Nephron progenitor cell (in vitro differentiated cells): ENCODE measurements at regions not wholly inside any gene's neighbourhood (a gene's known extent, or its start where the extent isn't known, plus 50 kb on each side); places are given as distances from the start of the nearest gene placed in this dataset.
A peak's percentile ranks its signal among the peaks of the same experiment; 100 is the strongest.

Experiments
- DNase-seq: peaks from one replicate; pipeline ENCODE4 v3.0.0; 2021
- H3K27ac Mint-ChIP-seq: 2 replicates; pipeline ENCODE4 v1.8.0; 2021; ENCODE audit warnings: mild to moderate bottlenecking, moderate library complexity, mixed read lengths
- H3K27me3 Mint-ChIP-seq: 2 replicates; pipeline ENCODE4 v1.8.0; 2021; ENCODE audit warnings: mild to moderate bottlenecking, low read depth, mixed read lengths; ENCODE audit not compliant: poor library complexity
- H3K36me3 Mint-ChIP-seq: 2 replicates; pipeline ENCODE4 v1.8.0; 2021; ENCODE audit warnings: low read depth, mixed read lengths
- H3K4me1 Mint-ChIP-seq: 2 replicates; pipeline ENCODE4 v1.8.0; 2021; ENCODE audit warnings: mixed read lengths
- H3K4me3 Mint-ChIP-seq: 2 replicates; pipeline ENCODE4 v1.8.0; 2021; ENCODE audit warnings: mild to moderate bottlenecking, moderate library complexity, mixed read lengths
- H3K9me3 Mint-ChIP-seq: 2 replicates; pipeline ENCODE4 v1.8.0; 2021; ENCODE audit warnings: mild to moderate bottlenecking, moderate library complexity, mixed read lengths
- CTCF ChIP-seq: fragments of 200-600 bp; sonication (generic); IDR thresholded peaks from 2 replicates; pipeline ENCODE4 v1.5.0; 2021; ENCODE audit warnings: antibody characterized with exemption

GRCh38 chr6:14720411-14721102, 525.3 kb upstream of the JARID2 start:
- DNase-seq: peak; percentile 33
- Mint-ChIP-seq H3K27me3 (peaks cover 6% of the 10 kb centered on the region), H3K27ac (peak overlapping the region; percentile 52), H3K9me3 (peaks cover 4% of the 10 kb centered on the region), H3K4me3 (peak overlapping the region; percentile 18), H3K4me1 (peaks cover 51% of the 10 kb centered on the region), H3K36me3 (no peaks in the 10 kb centered on the region)
- TF ChIP-seq CTCF: no peak

GRCh38 chr6:14721103-14721758, 524.6 kb upstream of the JARID2 start:
- no peak overlapping the region for H3K4me3 Mint-ChIP-seq
- no peak for DNase-seq
- no peaks in the 10 kb centered on the region for H3K36me3 Mint-ChIP-seq
- H3K4me1 Mint-ChIP-seq: peaks cover 51% of the 10 kb centered on the region
- H3K27ac Mint-ChIP-seq: peak overlapping the region; percentile 52
- H3K27me3 Mint-ChIP-seq: peaks cover 3% of the 10 kb centered on the region
- no peak for TF ChIP-seq CTCF
- H3K9me3 Mint-ChIP-seq: peaks cover 4% of the 10 kb centered on the region

DNA sequence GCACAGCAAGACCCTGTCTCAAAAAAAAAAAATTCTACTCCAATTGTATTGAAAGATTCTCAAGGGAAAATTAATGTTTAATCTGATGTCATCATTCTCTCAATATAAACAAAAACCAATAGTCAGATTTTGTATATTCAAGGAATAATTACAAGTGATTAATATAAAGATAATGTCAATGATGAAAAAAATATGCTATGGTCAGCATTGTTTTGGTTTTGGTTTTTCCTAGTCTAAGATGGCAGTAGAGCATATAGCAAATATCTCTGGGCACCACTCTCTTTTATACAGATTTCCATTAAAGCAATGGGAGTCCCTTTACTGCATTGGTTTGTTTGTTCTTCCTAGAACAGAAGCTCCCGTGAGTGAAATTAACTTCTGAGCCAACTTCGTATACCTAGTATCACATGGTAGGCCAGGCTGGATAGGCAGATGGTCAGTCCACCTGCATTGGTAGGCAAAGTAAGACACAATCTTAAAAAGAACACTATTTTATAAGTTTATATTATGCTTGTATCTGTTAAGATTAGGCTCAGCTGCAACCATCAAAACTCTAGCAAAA, 523.8 kb upstream of the JARID2 start:
- DNase-seq: no peak
- Mint-ChIP-seq H3K4me3 (no peak overlapping the region), H3K9me3 (peaks cover 4% of the 10 kb centered on the region), H3K36me3 (no peaks in the 10 kb centered on the region), H3K27me3 (no peaks in the 10 kb centered on the region), H3K27ac (no peak overlapping the region), H3K4me1 (peaks cover 44% of the 10 kb centered on the region)
- TF ChIP-seq CTCF: no peak

GRCh38 chr6:14722704-14723103, 523.2 kb upstream of the JARID2 start:
- no peak for TF ChIP-seq CTCF

DNA sequence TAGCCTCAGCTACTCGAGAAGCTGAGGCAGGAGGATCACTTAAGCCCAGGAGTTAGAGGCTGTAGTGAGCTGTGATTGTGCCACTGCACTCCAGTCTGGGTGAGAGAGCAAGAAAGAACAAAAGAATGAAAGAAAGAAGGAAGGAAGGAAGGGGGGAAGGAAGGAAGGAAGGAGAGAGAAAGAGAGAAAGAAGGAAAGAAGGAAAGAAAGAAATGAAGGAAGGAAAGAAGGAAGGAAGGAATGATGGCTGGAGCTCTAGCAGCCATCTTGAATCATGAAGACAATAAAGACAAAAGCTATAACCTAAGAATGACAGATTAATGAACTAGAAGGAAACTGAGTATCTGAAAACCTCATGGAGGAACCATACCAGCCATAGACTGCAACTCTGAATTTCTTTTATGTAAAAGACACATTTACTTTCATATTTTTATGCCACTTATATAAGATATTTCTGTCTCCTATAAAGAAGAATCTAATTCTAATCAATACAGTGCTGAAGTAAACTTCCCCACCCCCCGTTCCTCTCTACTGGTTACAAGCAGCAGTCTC, 522.3 kb upstream of the JARID2 start:
- Mint-ChIP-seq H3K36me3 (no peaks in the 10 kb centered on the region), H3K27me3 (peaks cover 4% of the 10 kb centered on the region), H3K9me3 (peaks cover 4% of the 10 kb centered on the region), H3K4me3 (no peak overlapping the region), H3K27ac (no peak overlapping the region), H3K4me1 (peaks cover 48% of the 10 kb centered on the region)
- TF ChIP-seq CTCF: no peak
- DNase-seq: no peak

More at GRCh38 chr6:14722704-14723103, 523.2 kb upstream of the JARID2 start:
- DNase-seq: no peak
- no peaks in the 10 kb centered on the region for H3K27me3 Mint-ChIP-seq
- H3K4me1 Mint-ChIP-seq: peaks cover 40% of the 10 kb centered on the region
- no peak overlapping the region for H3K4me3 Mint-ChIP-seq
- peaks cover 4% of the 10 kb centered on the region for H3K9me3 Mint-ChIP-seq
- no peaks in the 10 kb centered on the region for H3K36me3 Mint-ChIP-seq
- H3K27ac Mint-ChIP-seq: no peak overlapping the region
